HG02840 (cell line): ENCODE measurements at regions not wholly inside any gene's neighbourhood (a gene's known extent, or its start where the extent isn't known, plus 50 kb on each side); places are given as distances from the start of the nearest gene placed in this dataset.

Experiments
- ATAC-seq: cut with Tn5 transposase; IDR thresholded peaks from one replicate; pipeline ENCODE4 v1.9.1; 2021; ENCODE audit warnings: mild to moderate bottlenecking, moderate library complexity, moderate number of reproducible peaks; ENCODE audit not compliant: unreplicated experiment, low FRiP score

- ATAC-seq = no peak
Observed at GRCh38 chr6:113291751-113292445, 565.2 kb upstream of the MARCKS start.

- ATAC-seq = no peak
Observed at GRCh38 chr6:113292646-113293422, 564.3 kb upstream of the MARCKS start.

GRCh38 chr6:113293423-113293740 is 563.8 kb upstream of the MARCKS start:
- ATAC-seq = no peak

- ATAC-seq = no peak
Observed at GRCh38 chr6:113299531-113299930, 557.6 kb upstream of the MARCKS start.

GRCh38 chr6:113301651-113302050 is 555.5 kb upstream of the MARCKS start:
- no peak for ATAC-seq

- no peak for ATAC-seq
Observed at GRCh38 chr6:113304116-113304515, 553.0 kb upstream of the MARCKS start.

GRCh38 chr6:113306552-113307145 is 550.5 kb upstream of the MARCKS start:
- peak; percentile 96 for ATAC-seq

- ATAC-seq = no peak
Observed at GRCh38 chr6:113308266-113308665, 548.9 kb upstream of the MARCKS start.

GRCh38 chr6:113313841-113314240 is 543.3 kb upstream of the MARCKS start:
- no peak for ATAC-seq

GRCh38 chr6:113315165-113315564 is 542.0 kb upstream of the MARCKS start:
- ATAC-seq = no peak

GRCh38 chr6:113315879-113316278 is 541.3 kb upstream of the MARCKS start:
- no peak for ATAC-seq

- ATAC-seq = no peak
Observed at GRCh38 chr6:113317442-113317841, 539.7 kb upstream of the MARCKS start.

- ATAC-seq = no peak
Observed at GRCh38 chr6:113317891-113318574, 539.1 kb upstream of the MARCKS start.

GRCh38 chr6:113318575-113318917 is 538.6 kb upstream of the MARCKS start:
- ATAC-seq = no peak

GRCh38 chr6:113320653-113321052 is 536.5 kb upstream of the MARCKS start:
- no peak for ATAC-seq

- ATAC-seq = no peak
Observed at GRCh38 chr6:113326781-113327180, 530.4 kb upstream of the MARCKS start.

GRCh38 chr6:113328886-113329381 is 528.2 kb upstream of the MARCKS start:
- ATAC-seq = no peak

GRCh38 chr6:113329942-113330635 is 527.1 kb upstream of the MARCKS start:
- ATAC-seq = no peak

- ATAC-seq = no peak
Observed at GRCh38 chr6:113330636-113330946, 526.6 kb upstream of the MARCKS start.

- no peak for ATAC-seq
Observed at GRCh38 chr6:113331021-113331420, 526.1 kb upstream of the MARCKS start.

GRCh38 chr6:113338644-113339043 is 518.5 kb upstream of the MARCKS start:
- no peak for ATAC-seq
